HG02759 (cell line): ENCODE measurements at regions not wholly inside any gene's neighbourhood (a gene's known extent, or its start where the extent isn't known, plus 50 kb on each side); places are given as distances from the start of the nearest gene placed in this dataset.

ENCODE experiments used
- ATAC-seq: cut with Tn5 transposase; IDR thresholded peaks from one replicate; pipeline ENCODE4 v1.9.1; 2021; ENCODE audit warnings: mild to moderate bottlenecking, moderate library complexity; ENCODE audit not compliant: unreplicated experiment

DNA sequence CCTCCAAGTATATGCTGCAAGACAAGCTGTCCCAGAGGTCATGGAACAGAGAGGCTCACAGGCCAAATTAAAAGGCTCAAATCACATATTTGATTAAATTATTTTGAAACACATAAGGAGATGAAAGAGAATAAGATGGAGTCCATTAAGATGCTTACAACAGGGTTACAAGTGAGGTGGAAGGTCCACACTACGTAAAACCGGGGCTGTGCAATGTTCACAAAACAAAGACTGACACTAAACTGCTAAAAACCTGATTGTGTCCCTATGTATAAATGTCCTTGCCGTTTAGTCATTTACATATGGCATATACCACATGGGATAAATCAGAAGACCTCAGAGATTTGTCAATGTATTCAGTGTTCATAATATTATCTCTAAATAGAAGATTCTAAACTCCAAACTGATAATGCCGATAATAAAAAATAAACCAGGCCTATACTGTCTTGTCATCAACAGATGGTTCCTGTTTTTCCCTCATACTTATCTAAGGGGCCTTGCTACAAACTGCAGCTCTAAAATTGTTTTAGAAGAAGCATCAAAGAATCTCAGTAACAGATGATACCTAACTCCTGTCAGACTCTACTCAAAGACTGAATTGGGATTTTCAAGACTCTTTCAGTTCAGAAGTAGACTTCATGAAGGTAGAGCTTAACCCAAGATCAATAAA, 51.8 kb upstream of the RIPOR2 start:
- ATAC-seq: no peak

DNA sequence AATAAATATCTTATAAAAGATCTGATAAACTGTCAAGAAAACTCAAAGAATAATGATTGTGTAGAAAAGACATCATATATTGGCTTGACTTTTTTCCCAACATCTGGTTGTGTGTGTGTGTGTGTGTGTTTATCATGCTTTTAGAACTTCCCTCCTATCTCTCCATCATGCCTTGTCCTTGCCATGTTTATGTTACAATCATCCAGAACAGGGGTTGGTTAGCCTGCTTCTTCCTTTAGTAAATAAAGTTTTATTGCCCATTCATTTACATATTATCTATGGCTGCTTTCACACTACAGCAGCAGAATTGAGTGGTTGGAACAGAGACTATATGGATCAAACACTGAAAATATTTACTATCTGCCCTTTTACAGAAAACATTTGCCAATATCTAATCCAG, 52.8 kb upstream of the RIPOR2 start:
- no peak for ATAC-seq

DNA sequence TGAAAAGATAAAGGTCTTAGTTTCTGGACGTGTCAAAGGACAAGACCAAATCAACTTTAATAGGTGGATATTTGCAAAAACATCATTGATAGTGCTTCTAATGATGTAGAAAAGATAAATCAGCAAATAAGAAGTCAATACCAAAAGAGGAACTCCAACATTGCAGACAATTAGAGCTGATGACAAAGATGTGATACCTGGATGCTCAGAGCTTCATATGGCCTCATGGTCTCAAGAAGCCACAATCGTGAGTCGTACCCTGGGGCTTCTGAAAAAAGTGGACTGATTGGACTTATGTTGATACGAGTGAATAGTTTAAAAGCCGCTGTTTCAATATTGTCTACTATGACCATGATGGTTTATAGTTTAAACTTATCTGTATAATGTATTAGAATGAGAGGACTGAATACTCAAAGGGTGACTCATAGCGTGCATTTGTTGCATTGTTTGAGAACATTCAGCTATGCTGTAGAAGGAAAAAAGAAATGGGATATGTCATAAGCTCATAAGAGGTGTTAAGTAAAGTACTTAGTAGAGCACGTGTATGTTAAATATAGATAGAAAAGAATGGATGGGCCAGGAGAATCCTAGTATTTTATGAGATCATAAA, 54.6 kb upstream of the RIPOR2 start:
- ATAC-seq: no peak

DNA sequence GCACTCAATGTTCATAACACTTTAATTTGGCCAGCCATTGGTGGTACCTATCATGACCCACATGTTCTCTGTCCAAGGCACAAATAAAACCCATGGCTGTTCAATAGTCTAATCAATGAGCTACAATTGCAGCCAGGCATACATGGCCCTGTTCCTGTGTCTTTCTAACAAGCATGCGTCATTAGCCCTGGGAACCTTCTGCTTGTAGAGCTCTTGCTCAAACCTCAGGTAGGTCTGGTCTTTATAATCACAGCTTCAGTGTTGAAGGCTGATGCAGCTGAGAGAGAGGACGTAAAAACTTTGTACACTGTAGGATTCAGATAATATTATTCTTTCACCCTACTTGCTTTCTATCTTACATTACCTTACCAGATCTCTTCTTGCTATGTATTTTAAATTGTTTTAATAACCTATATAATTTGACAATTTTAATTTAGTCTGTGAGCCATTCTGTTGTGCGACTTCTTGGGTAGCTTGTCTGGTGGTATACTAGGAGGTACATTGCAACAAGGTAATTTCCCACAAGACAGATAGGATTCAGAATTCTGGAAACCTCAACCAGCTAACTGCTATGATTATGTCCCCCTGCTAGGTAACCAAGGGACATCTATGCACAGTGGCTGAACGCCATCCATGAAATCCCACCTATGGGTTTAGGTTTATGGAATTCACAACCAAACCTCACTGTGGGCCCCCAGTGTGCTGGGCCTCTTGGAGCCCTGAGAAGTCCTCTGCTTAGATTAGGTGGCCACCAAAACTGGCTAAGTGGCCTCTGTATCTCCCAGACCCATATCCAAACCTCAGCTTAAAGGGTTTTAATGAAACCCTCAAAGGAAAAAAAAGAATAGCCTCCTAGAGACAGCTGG, 55.4 kb upstream of the RIPOR2 start:
- ATAC-seq: no peak

DNA sequence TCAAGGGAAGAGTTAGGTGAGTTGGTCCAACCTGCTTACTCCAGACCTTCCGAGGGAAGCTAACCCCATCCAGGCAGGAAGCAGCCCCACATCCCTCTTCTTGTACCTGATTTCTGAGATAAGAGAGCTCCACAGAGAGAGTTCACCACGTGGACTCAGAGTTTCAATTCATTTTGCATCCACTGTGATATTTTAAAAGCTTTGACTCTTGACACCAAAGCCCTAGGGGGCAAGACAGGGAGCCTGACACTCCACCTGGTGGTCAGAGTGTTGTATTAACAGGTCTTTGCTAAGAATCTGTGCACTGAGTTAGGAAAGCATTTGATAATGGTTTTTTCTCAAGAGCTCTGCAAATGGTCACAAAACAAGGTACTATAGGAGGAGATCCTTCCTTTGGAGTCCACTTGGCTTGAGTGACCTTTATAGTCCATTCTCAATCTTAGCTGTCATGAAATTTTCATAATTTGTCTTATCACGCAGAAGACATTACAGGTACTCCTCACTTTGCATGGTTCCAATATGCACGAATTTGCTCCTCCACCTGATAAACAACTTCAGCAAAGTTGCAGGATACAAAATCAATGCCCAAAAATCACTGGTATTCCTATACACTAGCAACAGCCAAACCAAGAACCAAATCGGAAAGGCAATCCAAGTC, 56.2 kb upstream of the RIPOR2 start:
- peak; percentile 85 for ATAC-seq

DNA sequence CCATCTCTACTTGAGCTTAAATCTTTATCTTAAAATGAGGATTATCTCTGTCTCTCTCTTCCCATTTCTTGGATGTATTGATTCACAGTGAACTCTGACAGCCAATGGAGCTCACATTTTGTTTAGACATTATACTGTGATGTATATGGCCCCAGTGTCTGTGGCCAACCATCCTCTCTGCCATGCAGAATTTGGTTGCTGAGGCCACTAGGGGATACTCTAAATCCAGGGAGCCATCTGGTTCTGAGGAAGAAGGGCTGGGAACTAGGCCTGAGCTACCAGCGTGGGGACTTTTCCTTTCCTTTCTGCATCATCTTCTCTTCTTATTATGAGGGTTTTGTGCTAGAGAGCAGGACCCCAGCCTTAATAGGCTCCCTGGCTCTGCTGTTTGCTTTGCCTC, 59.1 kb upstream of the RIPOR2 start:
- ATAC-seq: no peak

DNA sequence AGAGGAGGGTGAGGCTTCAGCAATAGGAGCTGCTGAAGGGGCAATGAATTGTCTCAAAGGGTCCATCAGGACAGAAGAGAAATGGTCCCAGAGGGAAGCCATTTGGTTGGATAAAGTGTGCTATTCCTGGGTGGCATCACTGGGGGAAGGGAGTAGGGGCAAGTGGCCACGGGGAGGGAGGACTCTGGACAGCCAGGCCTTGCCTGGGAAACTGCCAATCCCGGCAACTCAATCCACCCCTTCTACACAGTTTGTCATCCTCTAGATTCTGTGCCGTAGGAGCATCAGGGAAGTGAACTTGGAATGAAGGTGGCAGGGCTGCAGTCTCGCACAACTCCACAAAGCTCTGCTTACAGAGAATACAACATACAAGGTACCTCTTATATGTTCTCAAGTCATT, 59.5 kb upstream of the RIPOR2 start:
- ATAC-seq: no peak

DNA sequence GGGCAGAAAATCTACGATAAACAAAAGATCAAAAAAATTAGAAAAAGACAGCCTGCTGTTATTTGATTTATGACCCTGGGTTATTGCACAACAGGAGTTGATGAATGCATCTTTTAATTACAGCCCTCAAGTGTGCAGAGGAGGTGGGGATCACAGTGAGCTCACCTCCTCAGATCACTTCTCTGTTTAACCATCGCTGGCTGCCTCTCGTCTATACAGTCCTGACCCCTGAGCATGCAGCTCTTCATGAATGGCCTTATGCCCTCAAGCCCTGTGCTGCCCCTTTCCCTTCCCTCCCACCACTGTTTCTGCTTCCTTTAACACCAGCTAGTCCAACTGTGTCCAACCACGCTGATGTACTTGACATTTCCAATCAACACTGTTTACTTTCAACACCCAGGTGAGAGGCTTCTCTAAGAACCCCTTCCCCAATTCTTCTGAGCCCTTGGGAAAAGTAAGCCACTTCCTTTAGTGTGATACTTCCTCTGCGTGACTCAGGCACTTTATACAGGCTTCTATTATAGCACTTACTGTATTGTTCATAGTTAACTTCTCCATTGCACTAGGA, 60.6 kb upstream of the RIPOR2 start:
- ATAC-seq: no peak

DNA sequence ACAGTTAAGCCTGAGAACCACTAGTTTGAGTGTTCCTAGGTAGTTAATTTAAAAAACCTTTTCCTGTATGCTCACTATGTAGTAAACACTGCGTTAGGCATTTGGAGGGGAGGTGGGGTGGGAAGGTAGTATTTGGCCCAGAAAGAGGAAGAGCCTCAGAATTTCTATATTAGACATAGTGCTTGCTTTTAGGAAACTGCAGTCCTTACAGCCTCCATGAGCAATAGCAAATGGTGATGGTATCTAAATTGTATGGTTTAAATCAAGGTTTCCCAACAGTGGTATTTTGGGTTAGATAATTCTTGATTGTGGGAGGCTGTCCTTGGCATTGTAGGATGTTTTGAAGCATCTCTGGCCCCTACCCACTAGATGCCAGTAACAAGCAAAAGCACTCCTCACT, 61.5 kb upstream of the RIPOR2 start:
- no peak for ATAC-seq

DNA sequence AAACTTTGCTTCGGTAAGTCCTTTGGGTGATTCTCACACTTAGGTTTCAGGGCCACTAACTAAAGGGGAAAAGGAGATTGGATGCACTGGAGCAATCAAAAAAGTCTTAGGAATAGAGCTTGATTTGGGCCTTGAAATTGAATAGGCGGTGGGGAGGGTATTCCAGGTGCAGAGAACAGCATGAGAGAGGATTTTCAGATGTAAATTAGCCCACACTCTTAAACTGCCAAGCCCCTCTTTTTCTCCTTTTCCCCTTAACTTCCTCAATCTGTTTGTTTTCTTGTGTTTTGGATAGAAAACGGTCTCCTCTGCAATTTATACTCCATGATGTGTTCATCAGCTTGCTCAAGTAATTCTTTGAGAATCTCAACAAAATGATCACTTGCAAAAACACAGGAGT, 62.1 kb upstream of the RIPOR2 start:
- ATAC-seq: no peak

DNA sequence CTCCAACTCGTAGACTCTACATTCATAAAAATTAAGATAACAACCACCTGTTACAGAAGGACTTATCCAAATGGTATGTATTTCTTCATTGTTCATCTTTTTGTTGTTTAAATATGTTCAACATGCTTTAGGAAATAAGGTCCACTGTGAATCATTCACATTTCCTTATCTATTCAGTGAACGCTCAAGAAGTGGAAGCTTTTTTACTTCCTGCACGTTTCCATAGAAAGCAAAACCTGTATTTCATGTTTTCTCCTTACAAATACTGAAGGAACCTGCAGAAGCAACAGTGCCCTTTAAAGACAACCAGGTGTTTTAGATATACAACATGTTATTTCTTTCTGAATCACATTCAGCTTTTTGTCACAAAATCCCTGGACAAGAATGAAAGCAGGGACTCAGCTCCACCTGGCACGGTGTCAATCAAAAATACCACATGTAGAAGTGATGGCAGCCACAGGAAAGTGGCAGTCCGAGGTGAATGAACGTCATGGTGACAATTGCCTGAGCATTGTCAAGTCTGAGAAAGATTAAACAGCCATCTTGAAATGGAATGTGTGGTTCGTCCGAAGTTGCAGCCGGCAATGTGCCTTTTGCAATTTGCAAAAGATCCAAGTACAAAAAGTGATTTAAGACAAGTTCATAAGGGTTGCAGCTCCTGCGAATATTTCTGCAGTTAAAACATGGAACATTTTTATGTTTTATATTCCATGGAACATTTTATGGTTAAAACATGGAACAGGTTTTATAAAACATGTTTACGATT, 66.7 kb upstream of the RIPOR2 start:
- ATAC-seq: no peak

DNA sequence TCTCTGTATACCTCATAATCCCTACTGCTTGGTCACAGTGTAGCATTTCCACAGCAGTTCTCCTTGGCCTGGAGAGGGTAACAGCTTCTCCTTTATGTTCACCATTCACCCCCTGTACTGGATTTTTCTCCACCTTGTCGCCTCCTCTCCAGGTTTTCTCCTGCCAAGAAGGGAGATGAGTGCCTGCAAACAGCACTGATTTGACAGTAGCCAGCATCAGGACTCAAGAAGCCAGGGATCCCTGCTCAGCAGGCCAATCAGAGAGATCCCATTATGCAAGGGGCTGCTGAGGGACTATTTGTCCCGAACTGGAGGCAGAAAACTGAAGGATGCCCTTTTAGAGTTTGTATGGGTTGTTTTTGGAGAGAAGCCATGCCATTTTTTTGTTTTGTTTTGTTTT, 68.6 kb upstream of the RIPOR2 start:
- no peak for ATAC-seq

DNA sequence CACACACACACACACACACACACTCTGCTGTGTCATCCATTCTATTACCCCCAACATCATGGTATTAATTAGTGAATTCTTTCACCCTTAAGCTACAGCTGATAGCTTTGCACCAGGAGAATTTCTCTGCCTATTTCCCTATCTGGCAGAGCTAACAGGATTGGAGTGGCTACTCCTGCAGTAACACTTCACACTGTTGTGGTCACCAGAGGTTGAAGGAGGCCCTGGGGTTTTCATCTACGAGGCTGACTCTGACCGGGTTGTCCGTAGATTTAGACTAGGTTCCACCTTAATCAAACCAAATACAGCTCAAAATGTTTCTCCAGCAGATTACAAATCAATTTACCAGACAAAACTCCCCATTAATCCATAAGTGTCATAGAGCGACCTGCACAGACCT, 69.2 kb upstream of the RIPOR2 start:
- ATAC-seq: no peak

DNA sequence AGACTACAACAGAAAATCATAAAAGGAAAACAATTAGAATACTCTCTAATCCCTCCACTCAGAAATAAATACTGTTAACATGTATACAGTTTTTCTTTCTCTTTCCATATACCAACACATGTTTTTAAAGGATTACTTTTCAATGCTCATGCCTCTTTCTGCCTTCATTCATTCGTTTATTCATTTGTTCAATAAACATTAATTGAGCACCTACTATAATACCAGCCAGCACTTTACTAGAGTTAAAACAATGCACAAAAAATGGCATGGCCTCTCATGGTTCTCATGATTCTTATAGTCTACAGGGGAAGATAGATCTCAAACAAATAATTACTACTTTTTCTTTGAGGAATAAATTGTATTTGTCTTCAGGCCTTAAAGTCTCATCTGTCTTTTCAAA, 70.3 kb upstream of the RIPOR2 start:
- no peak for ATAC-seq

DNA sequence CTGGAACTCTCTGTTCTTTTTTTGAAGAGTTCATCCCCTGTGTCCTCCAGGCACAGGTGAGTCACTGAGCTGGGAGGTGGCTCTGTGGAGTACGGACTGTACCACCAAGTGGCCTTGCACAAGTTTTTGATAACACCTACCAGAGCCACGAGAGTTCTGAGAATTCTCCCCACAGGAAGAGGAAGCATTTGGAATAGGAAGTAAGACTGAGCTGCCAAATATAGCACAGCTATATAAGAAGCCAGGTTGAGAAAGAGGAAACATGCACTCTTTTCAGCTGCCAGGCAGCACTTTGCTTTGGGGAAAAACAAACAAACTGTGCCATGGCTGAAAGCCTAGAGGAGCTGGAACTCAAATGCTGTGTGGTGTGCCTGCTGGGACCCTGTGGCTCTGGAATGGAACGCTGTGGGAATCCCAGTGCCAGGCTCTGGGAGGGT, 70.8 kb upstream of the RIPOR2 start:
- peak; percentile 50 for ATAC-seq

DNA sequence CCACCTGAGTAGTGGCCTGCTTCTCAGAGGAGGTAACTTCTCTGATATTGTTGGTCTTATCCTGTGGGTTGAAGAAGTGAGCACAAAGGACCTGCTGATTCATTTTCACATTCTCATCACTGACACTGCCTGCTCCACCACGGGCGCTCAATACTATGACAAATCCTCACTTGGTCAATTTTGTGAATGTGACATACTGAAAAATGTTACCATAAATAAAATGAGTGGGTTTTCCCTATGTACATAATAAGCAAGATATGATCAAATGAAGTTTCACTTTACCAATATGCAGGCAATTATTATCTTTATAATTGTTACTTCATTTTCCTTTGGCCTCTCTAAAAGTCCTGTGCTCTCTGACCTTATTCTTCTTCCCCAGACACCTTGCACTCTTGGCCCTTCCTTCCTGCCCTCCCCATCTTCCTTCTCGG, 71.5 kb upstream of the RIPOR2 start:
- ATAC-seq: peak; percentile 90

DNA sequence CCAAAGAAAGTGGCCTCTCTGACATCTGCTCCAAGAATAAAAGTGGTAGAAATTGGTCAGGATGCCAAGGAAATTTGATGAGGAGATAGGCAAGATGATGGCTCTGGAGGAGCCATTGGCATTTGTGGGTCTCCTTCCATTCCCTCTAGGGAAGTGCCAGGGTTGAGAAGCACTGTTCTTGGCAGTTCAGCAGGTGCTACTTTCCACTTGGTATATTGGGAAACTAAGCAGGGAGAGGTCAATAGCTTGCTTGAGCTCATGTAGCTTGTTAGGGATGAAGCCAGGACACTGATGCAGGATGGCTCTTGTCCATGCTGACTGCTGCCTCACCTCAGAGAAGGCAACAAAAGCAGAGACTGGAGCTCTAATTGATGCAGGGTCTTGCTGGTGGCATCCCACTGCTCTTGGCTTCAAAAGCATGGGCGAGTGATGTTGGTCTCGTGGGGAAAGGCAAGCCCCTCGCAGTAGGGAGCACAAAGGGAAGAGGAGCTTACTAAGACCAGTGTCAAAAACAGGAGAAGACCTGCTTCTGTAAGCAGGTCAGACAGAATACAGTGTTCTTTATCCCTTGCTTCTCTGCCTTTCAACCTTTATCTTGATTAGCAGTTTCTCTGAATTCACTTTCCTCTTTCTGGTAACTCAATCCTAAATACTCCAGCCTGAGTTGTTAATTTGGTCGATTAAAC, 73.1 kb upstream of the RIPOR2 start:
- no peak for ATAC-seq

DNA sequence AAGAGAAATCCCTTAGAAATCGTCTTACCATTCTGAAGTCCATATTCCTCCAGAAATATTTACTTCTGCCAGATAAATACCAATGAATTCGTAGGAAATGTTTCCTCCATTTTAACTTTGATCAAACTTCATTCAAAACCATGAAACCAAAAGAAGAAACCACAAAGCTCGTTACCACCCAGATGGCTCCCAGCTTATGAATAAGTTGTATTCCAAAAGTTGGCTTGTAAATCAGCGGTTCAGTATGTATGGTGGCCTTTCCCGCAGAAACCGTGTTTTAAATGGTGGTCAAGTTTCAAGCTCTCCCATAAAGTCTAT, 73.6 kb upstream of the RIPOR2 start:
- no peak for ATAC-seq

DNA sequence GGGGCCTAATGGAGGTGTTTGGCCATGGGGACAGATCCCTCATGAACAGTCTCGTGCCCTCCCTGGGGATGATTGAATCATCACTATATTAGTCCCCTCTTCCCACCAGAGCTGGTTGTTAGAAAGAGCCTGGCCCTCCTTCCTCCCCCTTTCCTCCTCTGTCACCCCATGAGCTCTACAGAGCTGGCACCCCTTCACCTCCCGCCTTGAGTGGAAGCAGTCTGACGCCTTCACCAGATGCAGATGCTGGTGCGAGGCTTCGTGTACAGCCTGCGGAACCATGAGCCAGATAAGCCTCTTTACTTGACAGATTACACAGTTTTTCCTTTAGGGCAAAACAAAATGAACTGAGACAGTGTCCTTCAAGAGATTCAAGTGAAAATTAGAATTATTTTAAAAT, 74.4 kb upstream of the RIPOR2 start:
- no peak for ATAC-seq
